ENCODE measurements at regions not wholly inside any gene's neighbourhood (a gene's known extent, or its start where the extent isn't known, plus 50 kb on each side); places are given as distances from the start of the nearest gene placed in this dataset.

DNA sequence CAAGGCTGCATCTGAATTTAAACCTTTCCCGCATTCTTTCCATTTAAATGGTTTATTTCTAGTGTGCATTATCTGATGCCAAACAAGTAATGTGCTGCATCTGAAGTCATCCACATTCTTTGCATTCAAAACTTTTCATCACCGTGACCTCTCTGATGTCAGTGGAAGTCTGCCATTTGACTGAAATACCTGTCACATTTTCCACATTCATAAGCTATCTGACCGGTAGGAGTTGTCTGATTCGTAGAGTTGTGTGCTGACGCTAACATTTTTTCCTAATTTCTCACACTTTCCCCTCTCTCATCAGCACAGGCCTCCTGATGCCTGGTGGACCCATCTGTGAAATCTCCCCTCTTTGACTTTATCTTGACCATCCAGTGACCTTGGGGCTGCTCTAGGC lies 79.9 kb upstream of the BARX2 start:
- no peak for TF ChIP-seq POLR2A (IDR thresholded peaks at IDR 0.05)
- TF ChIP-seq, protein P1, sequence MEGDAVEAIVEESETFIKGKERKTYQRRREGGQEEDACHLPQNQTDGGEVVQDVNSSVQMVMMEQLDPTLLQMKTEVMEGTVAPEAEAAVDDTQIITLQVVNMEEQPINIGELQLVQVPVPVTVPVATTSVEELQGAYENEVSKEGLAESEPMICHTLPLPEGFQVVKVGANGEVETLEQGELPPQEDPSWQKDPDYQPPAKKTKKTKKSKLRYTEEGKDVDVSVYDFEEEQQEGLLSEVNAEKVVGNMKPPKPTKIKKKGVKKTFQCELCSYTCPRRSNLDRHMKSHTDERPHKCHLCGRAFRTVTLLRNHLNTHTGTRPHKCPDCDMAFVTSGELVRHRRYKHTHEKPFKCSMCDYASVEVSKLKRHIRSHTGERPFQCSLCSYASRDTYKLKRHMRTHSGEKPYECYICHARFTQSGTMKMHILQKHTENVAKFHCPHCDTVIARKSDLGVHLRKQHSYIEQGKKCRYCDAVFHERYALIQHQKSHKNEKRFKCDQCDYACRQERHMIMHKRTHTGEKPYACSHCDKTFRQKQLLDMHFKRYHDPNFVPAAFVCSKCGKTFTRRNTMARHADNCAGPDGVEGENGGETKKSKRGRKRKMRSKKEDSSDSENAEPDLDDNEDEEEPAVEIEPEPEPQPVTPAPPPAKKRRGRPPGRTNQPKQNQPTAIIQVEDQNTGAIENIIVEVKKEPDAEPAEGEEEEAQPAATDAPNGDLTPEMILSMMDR (IDR thresholded peaks at IDR 0.05): no peak

All from stomach (tissue), 4 donors.